ENCODE measurements at regions not wholly inside any gene's neighbourhood (a gene's known extent, or its start where the extent isn't known, plus 50 kb on each side); places are given as distances from the start of the nearest gene placed in this dataset.

DNA sequence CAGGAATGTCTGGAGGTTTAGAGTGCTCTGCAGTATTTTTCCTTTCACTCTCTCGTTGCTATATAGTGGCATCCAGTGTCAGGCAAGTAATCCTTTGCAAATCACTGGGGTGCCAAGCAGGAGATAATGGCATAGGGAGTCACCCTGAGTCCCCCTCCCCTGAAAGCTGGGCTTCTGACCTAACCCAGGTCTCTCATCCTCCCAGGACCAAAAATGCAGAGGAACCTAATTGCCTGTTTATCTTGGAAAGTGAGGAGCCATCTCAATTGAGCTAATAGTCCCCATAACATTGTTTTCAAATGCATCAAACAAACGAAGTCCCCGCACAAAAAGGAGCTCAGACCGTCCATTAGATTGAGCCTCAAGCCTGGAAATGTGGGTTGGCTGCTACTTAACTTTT, 368.0 kb upstream of the IRX2 start:
- H3K4me1 ChIP-seq (replicated peaks) = no peaks in the 10 kb centered on the region
- intact Hi-C loops (cut with DNase I) = no loop called here
- H3K36me3 ChIP-seq = no peaks in the 10 kb centered on the region
- no peaks in the 10 kb centered on the region for H3K27me3 ChIP-seq (replicated peaks; ENCODE audit: insufficient read depth)
- H3K9me3 ChIP-seq = no peaks in the 10 kb centered on the region
- H3K4me3 ChIP-seq = no peak overlapping the region
- 61% methylated on average over 4 of the region's 4 CpGs for WGBS
- TF ChIP-seq, protein P1, sequence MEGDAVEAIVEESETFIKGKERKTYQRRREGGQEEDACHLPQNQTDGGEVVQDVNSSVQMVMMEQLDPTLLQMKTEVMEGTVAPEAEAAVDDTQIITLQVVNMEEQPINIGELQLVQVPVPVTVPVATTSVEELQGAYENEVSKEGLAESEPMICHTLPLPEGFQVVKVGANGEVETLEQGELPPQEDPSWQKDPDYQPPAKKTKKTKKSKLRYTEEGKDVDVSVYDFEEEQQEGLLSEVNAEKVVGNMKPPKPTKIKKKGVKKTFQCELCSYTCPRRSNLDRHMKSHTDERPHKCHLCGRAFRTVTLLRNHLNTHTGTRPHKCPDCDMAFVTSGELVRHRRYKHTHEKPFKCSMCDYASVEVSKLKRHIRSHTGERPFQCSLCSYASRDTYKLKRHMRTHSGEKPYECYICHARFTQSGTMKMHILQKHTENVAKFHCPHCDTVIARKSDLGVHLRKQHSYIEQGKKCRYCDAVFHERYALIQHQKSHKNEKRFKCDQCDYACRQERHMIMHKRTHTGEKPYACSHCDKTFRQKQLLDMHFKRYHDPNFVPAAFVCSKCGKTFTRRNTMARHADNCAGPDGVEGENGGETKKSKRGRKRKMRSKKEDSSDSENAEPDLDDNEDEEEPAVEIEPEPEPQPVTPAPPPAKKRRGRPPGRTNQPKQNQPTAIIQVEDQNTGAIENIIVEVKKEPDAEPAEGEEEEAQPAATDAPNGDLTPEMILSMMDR (IDR thresholded peaks at IDR 0.05) = no peak
- TF ChIP-seq POLR2A (IDR thresholded peaks at IDR 0.05) = no peak
- TF ChIP-seq POLR2AphosphoS5 (IDR thresholded peaks at IDR 0.05) = no peak
- DNase-seq (ENCODE audit: low spot score) = no peak
- H3K27ac ChIP-seq = no peak overlapping the region

DNA sequence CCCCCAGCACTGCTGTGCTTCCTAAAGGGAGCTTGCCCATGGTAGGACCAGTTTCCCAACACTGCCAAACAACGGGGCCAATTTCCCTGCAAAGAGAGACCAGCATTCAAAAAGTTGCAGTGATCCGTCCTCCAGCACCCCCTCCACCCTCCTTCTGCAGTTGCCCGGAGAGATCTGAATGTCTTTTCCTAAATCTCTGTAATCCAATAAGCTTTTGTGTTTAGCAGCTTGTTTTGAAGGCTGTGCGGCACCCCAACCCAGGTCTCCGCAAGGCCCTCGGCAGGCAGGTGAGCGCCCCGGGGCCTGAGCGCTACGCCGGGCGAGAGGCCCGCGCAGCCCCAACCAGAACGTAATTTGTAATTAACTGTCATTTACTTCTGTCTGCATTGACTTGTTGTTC, 366.9 kb upstream of the IRX2 start:
- no peaks in the 10 kb centered on the region for H3K9me3 ChIP-seq

DNA sequence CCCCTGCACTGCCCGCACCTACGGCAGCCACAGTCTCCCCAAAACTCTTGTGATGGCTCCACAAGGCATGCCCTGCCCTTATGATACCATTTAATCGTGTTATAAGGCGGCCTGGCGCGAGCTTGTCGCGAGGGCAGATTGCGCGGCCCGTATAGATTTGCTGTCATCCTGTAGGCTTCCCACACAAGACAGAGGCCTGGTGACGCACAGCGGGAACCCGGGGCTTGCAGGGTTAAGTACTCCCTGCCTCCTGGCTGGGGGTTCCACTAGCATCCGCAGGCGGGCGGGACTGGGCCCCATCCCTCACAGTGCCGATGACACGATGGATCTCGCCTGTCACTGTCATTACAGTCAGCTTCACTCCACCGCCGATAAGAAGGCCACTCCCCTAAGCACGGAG, 364.9 kb upstream of the IRX2 start:
- TF ChIP-seq POLR2A (IDR thresholded peaks at IDR 0.05) = no peak
- TF ChIP-seq POLR2AphosphoS5 (IDR thresholded peaks at IDR 0.05) = no peak
- TF ChIP-seq, protein P1 (IDR thresholded peaks at IDR 0.05) = no peak
- 51% methylated on average over 23 of the region's 23 CpGs for WGBS
- no peaks in the 10 kb centered on the region for H3K9me3 ChIP-seq
- no peaks in the 10 kb centered on the region for H3K4me1 ChIP-seq (replicated peaks)
- intact Hi-C loops (cut with DNase I) = no loop called here
- no peak overlapping the region for H3K4me3 ChIP-seq
- no peaks in the 10 kb centered on the region for H3K36me3 ChIP-seq
- no peak for DNase-seq (ENCODE audit: low spot score)
- H3K27me3 ChIP-seq (replicated peaks; ENCODE audit: insufficient read depth) = no peaks in the 10 kb centered on the region
- no peak overlapping the region for H3K27ac ChIP-seq

More for the DNA sequence above, 366.9 kb upstream of the IRX2 start:
- WGBS = 77% methylated on average over 15 of the region's 15 CpGs
- H3K27ac ChIP-seq = no peak overlapping the region
- H3K36me3 ChIP-seq = no peaks in the 10 kb centered on the region
- H3K4me1 ChIP-seq (replicated peaks) = no peaks in the 10 kb centered on the region
- H3K27me3 ChIP-seq (replicated peaks; ENCODE audit: insufficient read depth) = no peaks in the 10 kb centered on the region
- DNase-seq (ENCODE audit: low spot score) = no peak
- no peak overlapping the region for H3K4me3 ChIP-seq
- intact Hi-C loops (cut with DNase I) = no loop called here
- TF ChIP-seq POLR2AphosphoS5 (IDR thresholded peaks at IDR 0.05) = no peak

DNA sequence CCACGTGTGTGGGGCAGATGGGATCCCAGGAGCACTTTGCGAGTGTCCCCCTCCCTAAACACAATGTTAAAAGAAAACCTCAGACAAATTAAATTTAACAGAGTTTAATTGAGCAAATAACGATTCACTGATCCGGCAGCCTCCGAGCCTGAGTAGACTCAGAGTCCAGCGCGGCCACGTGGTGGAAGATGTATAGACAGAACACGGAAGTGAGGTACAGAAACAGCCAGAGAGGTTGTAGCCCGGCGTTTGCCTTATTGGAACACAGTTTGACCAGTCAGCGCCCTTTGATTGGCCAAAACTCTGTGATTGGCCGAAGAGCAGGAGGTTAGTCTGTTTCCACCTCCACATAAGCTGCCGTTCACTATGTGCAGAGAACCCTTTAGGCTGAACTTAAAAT, 363.0 kb upstream of the IRX2 start:
- no peaks in the 10 kb centered on the region for H3K27me3 ChIP-seq (replicated peaks; ENCODE audit: insufficient read depth)
- H3K4me1 ChIP-seq (replicated peaks) = no peaks in the 10 kb centered on the region
- intact Hi-C loops (cut with DNase I) = no loop called here
- H3K4me3 ChIP-seq = no peak overlapping the region
- H3K36me3 ChIP-seq = no peaks in the 10 kb centered on the region
- TF ChIP-seq POLR2A (IDR thresholded peaks at IDR 0.05) (no peak), POLR2AphosphoS5 (IDR thresholded peaks at IDR 0.05) (no peak)
- TF ChIP-seq, protein P1 (IDR thresholded peaks at IDR 0.05) = no peak
- WGBS = 92% methylated on average over 14 of the region's 14 CpGs
- DNase-seq (ENCODE audit: low spot score) = no peak
- H3K9me3 ChIP-seq = no peaks in the 10 kb centered on the region
- no peak overlapping the region for H3K27ac ChIP-seq

GRCh38 chr5:3110371-3110770, 358.9 kb upstream of the IRX2 start:
- no peak overlapping the region for H3K27ac ChIP-seq
- intact Hi-C loops (cut with DNase I) = no loop called here
- no peaks in the 10 kb centered on the region for H3K9me3 ChIP-seq
- H3K4me1 ChIP-seq (replicated peaks) = no peaks in the 10 kb centered on the region
- H3K27me3 ChIP-seq (replicated peaks; ENCODE audit: insufficient read depth) = peaks cover 3% of the 10 kb centered on the region
- TF ChIP-seq POLR2A (IDR thresholded peaks at IDR 0.05) = no peak
- no peak for TF ChIP-seq POLR2AphosphoS5 (IDR thresholded peaks at IDR 0.05)
- TF ChIP-seq, protein P1 (IDR thresholded peaks at IDR 0.05) = no peak
- H3K36me3 ChIP-seq = no peaks in the 10 kb centered on the region
- DNase-seq (ENCODE audit: low spot score) = no peak
- H3K4me3 ChIP-seq = no peak overlapping the region
- WGBS = 85% methylated on average over 9 of the region's 9 CpGs
